GM06990 (cell line): ENCODE measurements at regions not wholly inside any gene's neighbourhood (a gene's known extent, or its start where the extent isn't known, plus 50 kb on each side); places are given as distances from the start of the nearest gene placed in this dataset.

Experiments used
- DNase-seq: peaks from one replicate; pipeline ENCODE4 v3.0.0-alpha.2; 2011; ENCODE audit not compliant: insufficient read length; ENCODE audit errors: extremely low read depth
- H3K27me3 ChIP-seq: replicated peaks from 2 replicates; pipeline ENCODE4 v1.6.0; 2011; ENCODE audit warnings: low read length; ENCODE audit not compliant: control insufficient read depth, insufficient read depth
- H3K36me3 ChIP-seq: 2 replicates; pipeline ENCODE4 v1.5.1; 2011; ENCODE audit warnings: low read length; ENCODE audit not compliant: control insufficient read depth, insufficient read depth
- H3K4me3 ChIP-seq: replicated peaks from 2 replicates; pipeline ENCODE4 v1.5.1; 2011; ENCODE audit warnings: low read depth, mild to moderate bottlenecking, control low read depth, low read length
- CTCF ChIP-seq: IDR thresholded peaks from 2 replicates; pipeline ENCODE4 v1.5.1; 2011; ENCODE audit warnings: low read length, control low read depth, mild to moderate bottlenecking, inconsistent platforms; ENCODE audit not compliant: insufficient read depth, poor library complexity, severe bottlenecking

- no peak for TF ChIP-seq CTCF
- H3K4me3 ChIP-seq, result no peak overlapping the region
- H3K36me3 ChIP-seq, result no peaks in the 10 kb centered on the region
- H3K27me3 ChIP-seq, result no peaks in the 10 kb centered on the region
- DNase-seq, result no peak
Observed at GRCh38 chr6:84504025-84504424, 260.4 kb downstream of the TBX18 start.

- DNase-seq, result no peak
- no peak for TF ChIP-seq CTCF
- no peaks in the 10 kb centered on the region for H3K27me3 ChIP-seq
- no peak overlapping the region for H3K4me3 ChIP-seq
- H3K36me3 ChIP-seq, result no peaks in the 10 kb centered on the region
Observed at GRCh38 chr6:84501315-84501714, 263.1 kb downstream of the TBX18 start.

- Histone ChIP-seq H3K4me3 (no peak overlapping the region), H3K27me3 (no peaks in the 10 kb centered on the region), H3K36me3 (no peaks in the 10 kb centered on the region)
- DNase-seq, result no peak
- TF ChIP-seq CTCF, result no peak
Observed at GRCh38 chr6:84500726-84501125, 263.7 kb downstream of the TBX18 start.

- TF ChIP-seq CTCF, result no peak
- Histone ChIP-seq H3K4me3 (no peak overlapping the region), H3K27me3 (no peaks in the 10 kb centered on the region), H3K36me3 (no peaks in the 10 kb centered on the region)
- DNase-seq, result no peak
Observed at GRCh38 chr6:84498905-84499304, 265.5 kb downstream of the TBX18 start.

GRCh38 chr6:84492241-84493165 is 265.1 kb upstream of the CEP162 start:
- Histone ChIP-seq H3K36me3 (no peaks in the 10 kb centered on the region), H3K27me3 (no peaks in the 10 kb centered on the region), H3K4me3 (no peak overlapping the region)
- DNase-seq, result no peak
- no peak for TF ChIP-seq CTCF

- Histone ChIP-seq H3K27me3 (no peaks in the 10 kb centered on the region), H3K4me3 (no peak overlapping the region), H3K36me3 (no peaks in the 10 kb centered on the region)
- TF ChIP-seq CTCF, result no peak
- DNase-seq, result no peak
Observed at GRCh38 chr6:84489598-84489997, 262.2 kb upstream of the CEP162 start.
